HEK293 (cell line): ENCODE measurements at regions not wholly inside any gene's neighbourhood (a gene's known extent, or its start where the extent isn't known, plus 50 kb on each side); places are given as distances from the start of the nearest gene placed in this dataset.

Experiments
- CTCF ChIA-PET: fragments of 350-600 bp; formaldehyde crosslinking; extraction: SDS; loops from one replicate; lab custom pipeline; 2021; ENCODE audit warnings: antibody characterized with exemption; lab: Yijun Ruan, JAX
- POLR2A ChIA-PET: fragments of 300-600 bp; formaldehyde crosslinking; extraction: SDS; loops from one replicate; lab custom pipeline; 2020; ENCODE audit warnings: antibody characterized with exemption, inconsistent platforms; lab: Yijun Ruan, JAX
- H3K27ac ChIP-seq: fragments of 200-500 bp; sonication (Bioruptor generic); 2 replicates; pipeline ENCODE4 v1.5.1; 2014; ENCODE audit warnings: low read depth, low read length, control low read depth, inconsistent platforms; ENCODE audit errors: extremely low read depth
- H3K36me3 ChIP-seq, 2 experiments: fragments of 200-500 bp in 1 of 2; sonication (Bioruptor generic) in 1 of 2; 1 replicate in 1 of 2; 2 replicates in 1 of 2; pipeline ENCODE4 v1.5.1; 2014 to 2017; ENCODE audit warnings: inconsistent platforms in 2 of 2, low read length in 2 of 2; ENCODE audit not compliant: control insufficient read depth in 2 of 2, insufficient read depth in 1 of 2
- H3K4me1 ChIP-seq: fragments of 200-500 bp; sonication (Bioruptor generic); 2 replicates; pipeline ENCODE4 v1.5.1; 2014; ENCODE audit warnings: mild to moderate bottlenecking, low read length, inconsistent platforms; ENCODE audit not compliant: control insufficient read depth, insufficient read depth
- H3K4me3 ChIP-seq: 2 replicates; pipeline ENCODE4 v1.5.1; 2011; ENCODE audit warnings: low read depth, mild to moderate bottlenecking, control low read depth, low read length, moderate library complexity
- H3K9me3 ChIP-seq: fragments of 200-500 bp; sonication (Bioruptor generic); 2 replicates; pipeline ENCODE4 v1.5.1; 2014; ENCODE audit warnings: low read depth, low read length, inconsistent platforms; ENCODE audit not compliant: control insufficient read depth, insufficient read depth
- HOXA7 ChIP-seq: sonication (generic); formaldehyde crosslinking; IDR thresholded peaks from 2 replicates; pipeline ENCODE4 v1.8.1; 2022; ENCODE audit warnings: missing genetic modification reagents, borderline replicate concordance
- HOXD13 ChIP-seq: sonication (generic); formaldehyde crosslinking; IDR thresholded peaks from 2 replicates; pipeline ENCODE4 v1.8.0; 2022; ENCODE audit warnings: missing genetic modification reagents, borderline replicate concordance
- KLF10 ChIP-seq: fragments of 450-650 bp; IDR thresholded peaks from 2 replicates; pipeline ENCODE4 v1.5.1; 2018; ENCODE audit warnings: missing biosample characterization, mild to moderate bottlenecking, missing genetic modification characterization
- OVOL3 ChIP-seq: fragments of 450-650 bp; formaldehyde crosslinking; IDR thresholded peaks from 2 replicates; pipeline ENCODE4 v1.5.1; 2016; ENCODE audit warnings: missing biosample characterization, missing genetic modification characterization
- SETDB1 ChIP-seq: IDR thresholded peaks from one replicate; pipeline ENCODE4 v1.6.1; 2017; ENCODE audit warnings: mild to moderate bottlenecking, low read length, moderate library complexity, mixed read lengths; ENCODE audit not compliant: insufficient read length
- WT1 ChIP-seq: fragments of 450-650 bp; formaldehyde crosslinking; IDR thresholded peaks from 2 replicates; pipeline ENCODE4 v1.5.1; 2016; ENCODE audit warnings: missing biosample characterization, missing genetic modification characterization
- ZBTB21 ChIP-seq: fragments of 450-650 bp; formaldehyde crosslinking; IDR thresholded peaks from 2 replicates; pipeline ENCODE4 v1.5.1; 2017; ENCODE audit warnings: missing biosample characterization, missing genetic modification characterization
- ZBTB8A ChIP-seq: fragments of 450-650 bp; formaldehyde crosslinking; IDR thresholded peaks from 2 replicates; pipeline ENCODE4 v1.5.1; 2016; ENCODE audit warnings: missing biosample characterization, missing genetic modification characterization
- ZFP37 ChIP-seq: fragments of 450-650 bp; formaldehyde crosslinking; IDR thresholded peaks from 2 replicates; pipeline ENCODE4 v1.5.1; 2016; ENCODE audit warnings: missing biosample characterization, missing genetic modification characterization
- ZNF16 ChIP-seq: fragments of 450-650 bp; formaldehyde crosslinking; IDR thresholded peaks from 2 replicates; pipeline ENCODE4 v1.5.1; 2016; ENCODE audit warnings: low read depth, missing biosample characterization, missing genetic modification characterization
- ZNF211 ChIP-seq: fragments of 450-650 bp; formaldehyde crosslinking; IDR thresholded peaks from 2 replicates; pipeline ENCODE4 v1.5.1; 2016; ENCODE audit warnings: low read depth, missing biosample characterization, missing genetic modification characterization
- ZNF214 ChIP-seq: fragments of 450-650 bp; formaldehyde crosslinking; IDR thresholded peaks from 2 replicates; pipeline ENCODE4 v1.5.1; 2017; ENCODE audit warnings: missing biosample characterization, mild to moderate bottlenecking, missing genetic modification characterization, borderline replicate concordance
- ZNF514 ChIP-seq: fragments of 450-650 bp; formaldehyde crosslinking; IDR thresholded peaks from 2 replicates; pipeline ENCODE4 v1.5.1; 2016; ENCODE audit warnings: missing biosample characterization, missing genetic modification characterization
- ZNF529 ChIP-seq: fragments of 450-650 bp; formaldehyde crosslinking; IDR thresholded peaks from 2 replicates; pipeline ENCODE4 v1.5.1; 2017; ENCODE audit warnings: missing genetic modification characterization, missing biosample characterization; ENCODE audit not compliant: insufficient replicate concordance
- ZNF664 ChIP-seq: fragments of 450-650 bp; formaldehyde crosslinking; IDR thresholded peaks from 2 replicates; pipeline ENCODE4 v1.5.1; 2016; ENCODE audit warnings: missing biosample characterization, missing genetic modification characterization
- ZNF701 ChIP-seq: fragments of 450-650 bp; formaldehyde crosslinking; IDR thresholded peaks from 2 replicates; pipeline ENCODE4 v1.5.1; 2016; ENCODE audit warnings: missing biosample characterization, missing genetic modification characterization
- ZNF776 ChIP-seq: fragments of 450-650 bp; formaldehyde crosslinking; IDR thresholded peaks from 2 replicates; pipeline ENCODE4 v1.5.0; 2017; ENCODE audit warnings: missing biosample characterization, missing genetic modification characterization, borderline replicate concordance
- ZNF843 ChIP-seq: fragments of 450-650 bp; formaldehyde crosslinking; IDR thresholded peaks from 2 replicates; pipeline ENCODE4 v1.5.1; 2016; ENCODE audit warnings: missing biosample characterization, missing genetic modification characterization
- TF ChIP-seq, protein P1 (sequence below): fragments of 450-650 bp; formaldehyde crosslinking; IDR thresholded peaks from 2 replicates; pipeline ENCODE4 v1.5.1; 2016; ENCODE audit warnings: missing biosample characterization, missing genetic modification characterization
- TF ChIP-seq, protein P2 (sequence below): IDR thresholded peaks from 2 replicates; pipeline ENCODE4 v1.6.1; 2011; ENCODE audit warnings: mild to moderate bottlenecking, low read depth, low read length, borderline replicate concordance
- TF ChIP-seq, protein P3 (sequence below): fragments of 450-650 bp; formaldehyde crosslinking; IDR thresholded peaks from 2 replicates; pipeline ENCODE4 v1.5.1; 2016; ENCODE audit warnings: missing biosample characterization, missing genetic modification characterization
- TF ChIP-seq, protein P4 (sequence below): fragments of 450-650 bp; formaldehyde crosslinking; IDR thresholded peaks from 2 replicates; pipeline ENCODE4 v1.5.1; 2017; ENCODE audit warnings: missing biosample characterization, missing genetic modification characterization

DNA sequence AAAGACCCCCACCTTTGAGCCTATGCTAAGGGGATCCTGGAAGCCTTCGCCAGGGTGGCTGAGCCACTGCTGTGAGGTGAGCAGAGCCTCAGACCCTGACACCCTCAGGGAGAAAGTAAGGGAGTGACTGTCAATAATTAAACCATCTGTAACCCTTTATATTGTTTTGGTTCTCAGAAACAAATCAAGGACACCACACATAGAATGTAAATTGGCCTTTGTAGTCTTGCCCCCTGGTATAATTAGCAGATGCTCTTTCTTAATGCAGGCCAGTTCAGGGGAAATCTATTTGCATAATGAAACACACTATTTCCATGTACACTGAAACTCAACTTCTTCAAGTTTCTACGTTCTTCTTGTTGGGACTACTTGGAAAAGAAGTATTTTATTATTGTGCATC is 127.7 kb upstream of the EDNRB start:
- Histone ChIP-seq H3K4me3 (no peak overlapping the region), H3K27ac (no peak overlapping the region), H3K36me3 (no peaks in the 10 kb centered on the region), H3K9me3 (no peaks in the 10 kb centered on the region), H3K4me1 (no peaks in the 10 kb centered on the region)
- ChIA-PET POLR2A (no interaction called here), CTCF (no interaction called here)
- no peak for TF ChIP-seq WT1 (tag by site-specific recombination)
- no peak for TF ChIP-seq HOXD13 (CRISPR knock-in tag)
- TF ChIP-seq OVOL3 (tag by site-specific recombination): no peak
- no peak for TF ChIP-seq ZNF776 (tag by site-specific recombination)
- no peak for TF ChIP-seq ZNF843 (tag by site-specific recombination)
- no peak for TF ChIP-seq ZNF214 (tag by site-specific recombination)
- no peak for TF ChIP-seq SETDB1
- no peak for TF ChIP-seq ZNF211 (tag by site-specific recombination)
- TF ChIP-seq, protein P1, sequence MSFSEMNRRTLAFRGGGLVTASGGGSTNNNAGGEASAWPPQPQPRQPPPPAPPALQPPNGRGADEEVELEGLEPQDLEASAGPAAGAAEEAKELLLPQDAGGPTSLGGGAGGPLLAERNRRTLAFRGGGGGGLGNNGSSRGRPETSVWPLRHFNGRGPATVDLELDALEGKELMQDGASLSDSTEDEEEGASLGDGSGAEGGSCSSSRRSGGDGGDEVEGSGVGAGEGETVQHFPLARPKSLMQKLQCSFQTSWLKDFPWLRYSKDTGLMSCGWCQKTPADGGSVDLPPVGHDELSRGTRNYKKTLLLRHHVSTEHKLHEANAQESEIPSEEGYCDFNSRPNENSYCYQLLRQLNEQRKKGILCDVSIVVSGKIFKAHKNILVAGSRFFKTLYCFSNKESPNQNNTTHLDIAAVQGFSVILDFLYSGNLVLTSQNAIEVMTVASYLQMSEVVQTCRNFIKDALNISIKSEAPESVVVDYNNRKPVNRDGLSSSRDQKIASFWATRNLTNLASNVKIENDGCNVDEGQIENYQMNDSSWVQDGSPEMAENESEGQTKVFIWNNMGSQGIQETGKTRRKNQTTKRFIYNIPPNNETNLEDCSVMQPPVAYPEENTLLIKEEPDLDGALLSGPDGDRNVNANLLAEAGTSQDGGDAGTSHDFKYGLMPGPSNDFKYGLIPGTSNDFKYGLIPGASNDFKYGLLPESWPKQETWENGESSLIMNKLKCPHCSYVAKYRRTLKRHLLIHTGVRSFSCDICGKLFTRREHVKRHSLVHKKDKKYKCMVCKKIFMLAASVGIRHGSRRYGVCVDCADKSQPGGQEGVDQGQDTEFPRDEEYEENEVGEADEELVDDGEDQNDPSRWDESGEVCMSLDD (tag by site-specific recombination): no peak
- TF ChIP-seq ZNF701: no peak
- no peak for TF ChIP-seq HOXA7 (CRISPR knock-in tag)
- no peak for TF ChIP-seq ZNF664 (tag by site-specific recombination)
- TF ChIP-seq, protein P2, sequence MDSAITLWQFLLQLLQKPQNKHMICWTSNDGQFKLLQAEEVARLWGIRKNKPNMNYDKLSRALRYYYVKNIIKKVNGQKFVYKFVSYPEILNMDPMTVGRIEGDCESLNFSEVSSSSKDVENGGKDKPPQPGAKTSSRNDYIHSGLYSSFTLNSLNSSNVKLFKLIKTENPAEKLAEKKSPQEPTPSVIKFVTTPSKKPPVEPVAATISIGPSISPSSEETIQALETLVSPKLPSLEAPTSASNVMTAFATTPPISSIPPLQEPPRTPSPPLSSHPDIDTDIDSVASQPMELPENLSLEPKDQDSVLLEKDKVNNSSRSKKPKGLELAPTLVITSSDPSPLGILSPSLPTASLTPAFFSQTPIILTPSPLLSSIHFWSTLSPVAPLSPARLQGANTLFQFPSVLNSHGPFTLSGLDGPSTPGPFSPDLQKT: no peak
- TF ChIP-seq ZBTB8A (tag by site-specific recombination): no peak
- TF ChIP-seq, all 188 proteins: peak for 0

DNA sequence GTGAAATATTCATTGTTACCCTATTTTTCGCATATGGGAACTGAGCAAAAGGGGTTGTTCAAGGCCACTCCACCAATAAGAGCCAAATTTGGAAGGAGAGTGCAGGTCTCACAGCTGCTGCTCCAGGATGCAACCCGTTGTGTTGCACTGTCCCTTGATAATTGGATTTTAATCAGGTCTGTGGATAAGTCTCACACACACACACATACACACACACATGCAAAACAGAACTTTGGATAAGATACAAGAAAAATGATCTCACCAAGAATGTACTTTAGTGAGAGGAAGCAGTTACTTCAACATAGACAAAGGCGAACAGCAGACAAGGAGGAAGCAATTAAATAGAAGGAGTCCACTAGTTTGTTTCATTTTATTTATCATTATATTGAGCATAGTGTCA is 127.3 kb upstream of the EDNRB start:
- ChIA-PET POLR2A (no interaction called here), CTCF (no interaction called here)
- H3K27ac ChIP-seq: no peak overlapping the region
- no peaks in the 10 kb centered on the region for H3K9me3 ChIP-seq
- H3K4me1 ChIP-seq: no peaks in the 10 kb centered on the region
- no peak for TF ChIP-seq ZNF529 (tag by site-specific recombination)
- TF ChIP-seq, protein P3, sequence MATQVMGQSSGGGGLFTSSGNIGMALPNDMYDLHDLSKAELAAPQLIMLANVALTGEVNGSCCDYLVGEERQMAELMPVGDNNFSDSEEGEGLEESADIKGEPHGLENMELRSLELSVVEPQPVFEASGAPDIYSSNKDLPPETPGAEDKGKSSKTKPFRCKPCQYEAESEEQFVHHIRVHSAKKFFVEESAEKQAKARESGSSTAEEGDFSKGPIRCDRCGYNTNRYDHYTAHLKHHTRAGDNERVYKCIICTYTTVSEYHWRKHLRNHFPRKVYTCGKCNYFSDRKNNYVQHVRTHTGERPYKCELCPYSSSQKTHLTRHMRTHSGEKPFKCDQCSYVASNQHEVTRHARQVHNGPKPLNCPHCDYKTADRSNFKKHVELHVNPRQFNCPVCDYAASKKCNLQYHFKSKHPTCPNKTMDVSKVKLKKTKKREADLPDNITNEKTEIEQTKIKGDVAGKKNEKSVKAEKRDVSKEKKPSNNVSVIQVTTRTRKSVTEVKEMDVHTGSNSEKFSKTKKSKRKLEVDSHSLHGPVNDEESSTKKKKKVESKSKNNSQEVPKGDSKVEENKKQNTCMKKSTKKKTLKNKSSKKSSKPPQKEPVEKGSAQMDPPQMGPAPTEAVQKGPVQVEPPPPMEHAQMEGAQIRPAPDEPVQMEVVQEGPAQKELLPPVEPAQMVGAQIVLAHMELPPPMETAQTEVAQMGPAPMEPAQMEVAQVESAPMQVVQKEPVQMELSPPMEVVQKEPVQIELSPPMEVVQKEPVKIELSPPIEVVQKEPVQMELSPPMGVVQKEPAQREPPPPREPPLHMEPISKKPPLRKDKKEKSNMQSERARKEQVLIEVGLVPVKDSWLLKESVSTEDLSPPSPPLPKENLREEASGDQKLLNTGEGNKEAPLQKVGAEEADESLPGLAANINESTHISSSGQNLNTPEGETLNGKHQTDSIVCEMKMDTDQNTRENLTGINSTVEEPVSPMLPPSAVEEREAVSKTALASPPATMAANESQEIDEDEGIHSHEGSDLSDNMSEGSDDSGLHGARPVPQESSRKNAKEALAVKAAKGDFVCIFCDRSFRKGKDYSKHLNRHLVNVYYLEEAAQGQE (tag by site-specific recombination): no peak
- TF ChIP-seq ZNF16 (tag by site-specific recombination): no peak
- no peak for TF ChIP-seq ZFP37 (tag by site-specific recombination)
- TF ChIP-seq ZNF514 (tag by site-specific recombination): no peak
- no peak for TF ChIP-seq ZBTB21
- TF ChIP-seq, protein P4, sequence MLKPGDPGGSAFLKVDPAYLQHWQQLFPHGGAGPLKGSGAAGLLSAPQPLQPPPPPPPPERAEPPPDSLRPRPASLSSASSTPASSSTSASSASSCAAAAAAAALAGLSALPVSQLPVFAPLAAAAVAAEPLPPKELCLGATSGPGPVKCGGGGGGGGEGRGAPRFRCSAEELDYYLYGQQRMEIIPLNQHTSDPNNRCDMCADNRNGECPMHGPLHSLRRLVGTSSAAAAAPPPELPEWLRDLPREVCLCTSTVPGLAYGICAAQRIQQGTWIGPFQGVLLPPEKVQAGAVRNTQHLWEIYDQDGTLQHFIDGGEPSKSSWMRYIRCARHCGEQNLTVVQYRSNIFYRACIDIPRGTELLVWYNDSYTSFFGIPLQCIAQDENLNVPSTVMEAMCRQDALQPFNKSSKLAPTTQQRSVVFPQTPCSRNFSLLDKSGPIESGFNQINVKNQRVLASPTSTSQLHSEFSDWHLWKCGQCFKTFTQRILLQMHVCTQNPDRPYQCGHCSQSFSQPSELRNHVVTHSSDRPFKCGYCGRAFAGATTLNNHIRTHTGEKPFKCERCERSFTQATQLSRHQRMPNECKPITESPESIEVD: no peak
- TF ChIP-seq KLF10 (tag by site-specific recombination): no peak
- H3K36me3 ChIP-seq: no peaks in the 10 kb centered on the region
- H3K4me3 ChIP-seq: no peak overlapping the region
